ENCODE measurements at regions not wholly inside any gene's neighbourhood (a gene's known extent, or its start where the extent isn't known, plus 50 kb on each side); places are given as distances from the start of the nearest gene placed in this dataset.

DNA sequence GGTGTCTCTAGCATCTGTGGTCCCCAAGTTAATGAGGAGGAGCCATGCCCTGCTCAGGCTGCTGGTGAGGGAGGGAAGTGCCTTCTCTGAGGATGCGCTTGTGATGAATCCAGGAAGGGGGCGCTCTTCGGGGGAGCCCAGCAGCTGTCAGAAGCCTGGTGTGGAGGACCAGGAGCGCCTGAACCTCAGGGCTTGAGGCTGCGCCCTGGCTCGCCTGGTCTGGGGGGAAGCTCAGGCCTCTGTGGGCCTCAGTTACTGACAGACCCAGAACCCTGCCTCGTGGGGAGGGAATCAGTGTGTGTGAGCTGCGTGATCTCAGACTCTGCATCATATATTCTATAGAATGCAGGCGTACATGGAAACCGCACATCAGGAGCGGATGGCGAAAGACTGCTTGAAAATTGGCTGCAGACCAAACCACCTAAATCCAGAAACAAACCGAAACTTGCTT is 126.1 kb downstream of the SEC14L1 start:
- DNase-seq (ENCODE audit: low read depth, low spot score), result no peak

DNA sequence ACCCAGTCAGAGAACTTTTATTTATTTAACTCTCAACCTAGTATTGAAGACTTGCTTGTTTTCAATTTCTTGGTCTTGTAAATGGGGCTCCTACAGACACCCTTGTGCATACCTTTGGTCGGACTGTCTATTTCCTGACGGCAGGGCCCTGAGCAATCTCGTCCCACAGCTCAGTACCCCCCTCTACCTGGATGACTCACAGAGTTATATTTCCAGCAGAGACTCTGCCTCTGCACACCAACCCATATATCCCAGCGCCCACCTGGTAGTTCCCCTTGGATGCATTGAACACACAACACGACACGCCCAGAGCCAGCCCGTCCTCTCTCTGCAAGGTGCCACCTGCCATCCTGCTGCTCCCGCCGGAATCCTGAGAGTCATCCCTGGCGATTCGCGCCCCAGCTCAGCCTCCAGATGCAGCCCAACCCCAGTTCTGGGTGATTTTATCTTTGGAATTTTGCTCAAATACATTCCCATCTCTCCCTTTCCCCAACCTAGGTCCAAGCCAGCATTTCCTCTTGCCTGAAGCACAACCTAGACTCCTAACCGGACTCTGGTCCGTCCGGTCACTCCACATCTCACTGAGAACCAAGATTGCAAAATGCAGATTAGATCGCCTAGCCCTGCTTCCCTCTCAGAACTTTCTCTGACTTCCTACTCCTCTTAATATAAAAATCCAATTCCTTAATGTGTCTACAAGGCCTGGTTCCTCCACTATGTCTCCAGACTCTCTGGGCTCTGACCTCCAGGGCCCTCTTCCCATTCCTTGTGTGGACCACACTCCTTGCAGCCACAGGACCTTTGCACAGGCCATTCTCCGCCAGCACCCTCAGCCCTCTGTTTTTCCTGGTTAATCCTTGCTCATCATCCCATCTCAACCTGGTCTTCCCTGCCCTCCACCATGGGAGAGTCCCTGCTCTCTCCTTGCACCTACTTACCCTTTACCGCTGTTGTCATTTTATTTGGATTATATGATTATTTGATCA is 129.2 kb downstream of the SEC14L1 start:
- no peak for DNase-seq (ENCODE audit: low read depth, low spot score)

DNA sequence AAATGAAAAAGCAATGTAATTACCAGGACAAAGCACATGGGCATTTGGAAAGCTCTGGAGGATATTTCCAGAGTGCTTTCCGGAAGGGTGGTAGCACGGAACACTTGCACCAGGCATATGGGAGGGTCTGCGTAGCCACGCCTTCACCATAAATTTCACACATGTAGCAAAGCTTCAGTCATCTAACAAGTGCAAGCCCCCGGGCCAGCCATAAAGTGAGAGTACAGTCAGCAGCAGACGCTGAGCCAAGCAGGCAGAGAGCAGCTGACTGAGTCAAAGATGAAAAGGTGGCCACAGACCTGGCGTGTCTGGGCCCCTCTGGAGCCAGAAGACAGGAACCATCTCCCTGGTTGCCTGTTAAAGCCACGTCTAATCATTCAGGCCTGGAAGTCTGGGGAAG is 130.6 kb downstream of the SEC14L1 start:
- no peak for DNase-seq (ENCODE audit: low read depth, low spot score)

DNA sequence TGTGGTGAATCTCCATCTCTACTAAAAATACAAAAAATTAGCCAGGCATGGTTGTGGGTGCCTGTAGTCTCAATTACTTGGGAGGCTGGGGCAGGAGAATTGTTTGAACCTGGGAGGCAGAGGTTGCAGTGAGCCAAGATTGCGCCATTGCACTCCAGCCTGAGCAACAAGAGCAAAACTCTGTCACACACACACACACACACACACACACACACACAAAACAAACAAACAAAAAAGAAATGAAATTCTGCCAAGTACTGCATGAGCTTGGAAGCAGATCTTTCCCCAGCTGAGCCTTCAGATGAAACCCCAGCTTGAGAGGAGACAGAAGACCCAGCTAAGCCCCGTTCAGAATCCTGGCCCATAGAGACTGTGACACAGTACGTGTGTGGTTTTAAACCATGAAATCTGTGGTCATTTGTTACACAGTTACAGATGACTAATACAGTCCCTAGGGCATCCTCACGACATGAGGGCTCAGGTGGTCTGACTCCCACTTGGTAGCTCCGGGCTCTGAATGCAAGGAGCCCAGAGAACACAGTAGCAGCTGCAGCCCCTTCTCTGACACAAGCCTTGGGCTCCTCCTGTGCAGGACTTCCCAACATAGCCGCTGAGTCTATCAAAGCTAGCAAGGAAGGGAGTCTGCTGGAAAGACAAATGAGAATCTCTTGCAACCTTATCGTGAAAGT is 132.8 kb downstream of the SEC14L1 start:
- DNase-seq (ENCODE audit: low read depth, low spot score), result no peak

DNA sequence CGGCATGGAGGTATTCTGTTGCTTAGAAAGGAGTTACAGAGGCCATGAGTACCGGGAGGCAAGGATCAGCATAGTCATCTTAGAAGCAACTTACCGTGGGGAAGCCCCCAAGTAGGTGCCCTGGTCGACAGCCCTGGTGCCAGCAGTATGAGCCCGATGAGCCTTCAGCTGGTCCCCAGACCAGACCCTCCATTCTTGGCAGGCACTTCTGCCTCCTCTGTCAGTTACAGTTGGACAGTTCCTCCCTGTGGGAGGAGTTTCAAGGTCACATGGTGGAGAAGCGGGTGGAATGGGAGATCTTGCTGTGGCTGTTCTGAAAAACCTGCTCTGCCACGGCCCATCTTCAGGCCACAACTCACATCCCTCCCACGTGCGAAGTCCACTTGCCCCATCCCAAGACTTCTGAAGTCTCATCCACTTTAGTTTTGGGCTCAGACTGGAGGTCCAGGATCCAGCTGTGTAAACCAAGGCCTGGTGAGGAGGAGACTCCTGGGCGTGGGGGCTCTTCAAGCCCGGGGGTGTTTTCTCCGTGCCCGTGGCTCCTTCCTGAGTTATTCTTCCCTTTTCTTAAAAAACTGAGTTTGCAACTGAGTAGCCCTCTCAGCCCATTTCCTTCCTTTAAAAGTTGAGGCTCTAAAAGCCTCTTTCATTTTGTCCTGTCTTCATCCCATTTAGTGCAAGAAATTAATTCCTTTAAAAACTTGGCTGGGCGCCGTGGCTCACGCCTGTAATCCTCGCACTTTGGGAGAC is 133.5 kb downstream of the SEC14L1 start:
- no peak for DNase-seq (ENCODE audit: low read depth, low spot score)

DNA sequence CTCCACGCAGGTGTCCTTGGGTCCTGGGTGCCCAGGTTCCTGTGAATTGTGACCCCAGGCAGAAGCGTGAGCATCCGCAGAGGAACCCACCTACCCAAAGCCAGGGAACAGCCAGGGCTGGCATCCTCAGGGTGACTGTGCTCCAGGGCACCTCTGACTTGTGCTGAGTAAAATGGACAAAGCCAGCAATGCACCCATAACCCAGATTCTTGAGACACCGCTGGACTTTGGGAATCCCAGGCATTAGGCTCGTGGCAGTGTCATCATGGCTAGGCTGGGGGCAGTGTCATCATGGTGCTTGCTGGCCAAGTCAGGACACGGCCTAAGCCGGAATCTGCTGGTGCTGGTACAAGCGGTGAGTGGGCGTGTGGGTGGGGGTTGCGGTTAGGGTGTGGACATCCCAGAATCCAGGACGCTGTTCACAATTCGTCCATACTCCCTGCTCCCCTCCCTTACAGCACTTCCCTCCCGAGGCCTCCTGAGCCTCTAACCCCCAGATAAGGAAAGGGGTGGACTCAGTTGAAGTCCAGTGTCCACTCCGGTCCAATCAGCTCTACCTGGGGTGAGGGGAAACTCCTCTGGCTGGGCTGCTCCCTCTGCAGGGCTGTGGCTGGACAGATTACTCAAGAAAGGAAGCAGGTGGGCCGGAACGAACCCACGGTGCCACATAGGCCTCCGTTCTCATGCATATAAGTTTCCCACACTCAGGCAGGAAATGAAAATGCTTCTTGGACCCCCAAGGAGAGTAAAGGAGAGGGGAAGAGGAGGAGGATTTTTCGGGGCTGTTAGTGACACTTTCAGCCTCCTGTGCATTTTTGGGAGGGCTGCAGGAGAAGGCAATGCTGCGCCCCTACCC is 138.9 kb downstream of the SEC14L1 start:
- no peak for DNase-seq (ENCODE audit: low read depth, low spot score)

DNA sequence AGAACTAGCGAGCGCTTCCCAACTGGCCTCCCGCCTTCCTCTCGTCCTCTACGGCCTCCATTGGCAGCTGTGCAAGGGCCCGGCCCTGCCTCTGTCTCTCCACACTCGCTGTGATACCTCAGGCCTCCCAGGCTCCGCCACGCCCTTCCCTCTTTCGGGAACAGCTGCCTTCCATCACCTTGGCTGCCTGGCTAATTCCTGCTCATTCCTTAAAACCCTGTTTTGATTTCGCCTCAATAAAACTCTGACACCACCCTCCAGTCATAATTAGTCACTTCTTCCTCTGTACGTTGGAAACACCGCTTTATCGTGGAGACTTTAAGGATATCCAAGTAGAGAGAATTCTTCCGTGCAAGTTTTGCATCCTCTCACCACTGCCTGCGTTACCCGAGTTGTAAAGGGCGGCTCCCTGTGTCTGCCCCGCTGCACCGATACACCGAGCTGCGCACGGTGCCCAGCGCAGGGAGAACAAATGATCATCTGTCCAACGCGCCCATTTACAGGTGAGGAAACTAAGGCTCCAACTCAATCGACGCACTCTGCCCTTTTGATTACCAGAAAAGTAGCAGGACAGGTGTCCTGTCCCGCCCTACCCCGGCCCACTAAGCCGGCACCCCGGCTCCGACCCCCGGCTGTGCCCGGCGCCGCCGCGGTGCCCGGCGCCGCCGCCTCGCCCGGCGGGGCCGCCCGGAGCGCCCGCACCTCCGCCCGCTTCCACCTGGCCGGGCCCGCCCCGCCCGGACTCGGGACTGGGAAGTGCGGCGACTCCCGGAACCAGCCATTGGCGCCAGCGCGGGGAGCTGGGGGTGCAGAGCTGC is 139.7 kb downstream of the SEC14L1 start:
- DNase-seq (ENCODE audit: low read depth, low spot score), result no peak

DNA sequence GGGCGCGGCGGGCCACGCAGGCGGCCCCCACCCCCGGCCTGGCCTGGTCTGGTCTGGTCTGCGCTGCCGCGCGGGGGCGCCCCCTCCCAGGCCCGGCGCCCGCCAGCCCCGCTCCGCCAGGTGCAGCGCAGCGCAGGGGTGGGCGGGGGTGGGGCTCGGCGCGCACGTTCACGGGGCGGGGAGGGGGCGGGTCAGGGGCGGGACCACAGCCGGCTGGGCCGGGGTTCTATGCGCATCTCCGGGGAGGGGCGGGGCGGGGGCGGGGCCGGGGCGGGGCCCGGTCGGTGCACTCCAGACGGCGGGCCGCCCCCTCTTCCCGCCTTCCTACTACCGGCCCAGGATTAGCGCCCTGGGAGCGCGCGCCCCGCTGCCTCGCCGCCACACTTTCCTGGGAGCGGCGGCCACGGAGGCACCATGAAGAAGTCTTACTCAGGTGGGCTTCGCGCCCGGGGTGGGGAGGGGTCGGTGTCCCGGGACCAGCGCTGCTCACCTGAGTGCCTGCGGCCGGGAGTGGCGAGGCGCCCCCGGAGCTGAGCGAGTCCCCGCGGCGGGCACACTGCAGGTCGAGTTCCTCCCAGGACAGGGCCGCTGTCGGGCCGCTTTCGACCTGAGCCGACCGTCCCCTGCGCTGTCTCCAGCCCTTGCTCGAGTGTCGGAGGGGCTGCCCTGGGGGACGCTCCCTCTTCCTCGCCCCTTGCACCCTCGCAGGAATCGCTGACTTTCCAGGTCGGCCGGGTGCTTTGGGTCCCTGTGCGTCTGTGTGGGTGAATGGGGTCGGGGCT is 140.5 kb downstream of the SEC14L1 start:
- no peak for DNase-seq (ENCODE audit: low read depth, low spot score)

DNA sequence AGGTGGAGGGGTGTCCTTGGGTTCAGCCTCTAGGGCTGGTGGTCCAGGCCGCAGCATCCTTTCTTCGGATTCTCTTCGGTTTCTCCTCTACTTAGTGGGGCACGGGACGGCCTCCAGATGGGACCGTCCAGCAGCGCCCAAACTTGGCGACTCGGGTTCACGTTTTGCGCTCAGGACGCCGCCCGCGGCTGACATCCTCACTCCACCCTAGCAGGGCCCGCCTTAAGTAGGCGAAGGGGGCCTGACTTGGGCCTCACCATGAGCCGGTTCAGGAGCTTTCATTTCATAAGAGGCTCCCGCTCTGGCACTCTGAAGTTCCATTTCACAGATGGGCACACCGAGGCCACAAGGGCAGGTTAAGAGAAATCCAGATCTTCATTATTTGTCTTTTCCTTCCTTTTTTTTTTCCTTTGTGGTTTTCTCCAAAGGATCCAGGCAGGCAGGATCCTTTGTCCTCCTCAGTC is 141.2 kb downstream of the SEC14L1 start:
- no peak for DNase-seq (ENCODE audit: low read depth, low spot score)

DNA sequence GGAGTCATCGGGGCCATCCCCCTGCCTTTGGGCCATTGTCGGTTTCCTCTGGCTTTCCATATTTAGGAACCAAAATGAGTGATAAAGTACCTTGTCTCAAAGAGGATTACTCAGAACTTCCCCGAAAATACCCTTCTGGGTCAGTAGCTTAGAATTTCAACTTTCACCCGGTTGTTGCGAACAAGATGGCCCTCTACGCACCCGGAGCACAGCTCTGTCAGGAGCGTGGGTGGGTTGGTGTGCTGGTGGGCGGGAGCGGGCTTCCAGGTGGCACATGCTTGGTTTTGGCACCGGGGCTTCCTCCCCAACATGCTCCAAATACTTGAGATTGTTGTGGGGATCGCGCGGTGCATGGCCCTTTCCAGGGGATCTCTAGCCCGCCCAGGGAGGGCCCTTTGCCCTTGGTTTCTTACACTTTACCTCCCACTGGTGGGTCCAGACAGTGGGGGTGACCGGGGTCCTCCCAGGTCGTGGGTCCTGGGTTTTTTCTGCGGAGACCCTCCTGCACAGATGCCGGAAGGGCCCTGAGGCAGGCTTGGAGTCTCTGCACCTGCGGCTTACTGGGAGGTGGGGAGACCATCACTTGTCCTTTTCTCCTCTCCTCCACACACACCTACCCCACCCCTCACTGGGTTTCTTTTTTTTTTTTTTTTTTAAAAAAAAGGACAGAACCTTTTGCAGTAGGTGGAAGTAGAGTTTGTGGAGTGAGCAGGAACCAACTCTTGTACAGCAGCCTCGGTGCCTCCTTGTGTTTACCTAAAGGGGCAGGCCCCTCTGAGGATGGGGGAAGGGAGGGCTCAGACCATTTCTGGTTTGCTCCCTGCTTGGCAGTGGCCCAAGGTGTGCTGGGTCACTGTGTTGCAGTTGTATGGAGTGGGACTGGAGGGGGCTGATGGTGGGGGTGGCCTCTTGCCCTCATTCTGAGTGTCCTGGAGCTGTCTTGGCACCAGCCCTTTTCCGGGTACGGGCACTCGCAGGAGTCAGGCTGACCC is 142.1 kb downstream of the SEC14L1 start:
- DNase-seq (ENCODE audit: low read depth, low spot score), result no peak

DNA sequence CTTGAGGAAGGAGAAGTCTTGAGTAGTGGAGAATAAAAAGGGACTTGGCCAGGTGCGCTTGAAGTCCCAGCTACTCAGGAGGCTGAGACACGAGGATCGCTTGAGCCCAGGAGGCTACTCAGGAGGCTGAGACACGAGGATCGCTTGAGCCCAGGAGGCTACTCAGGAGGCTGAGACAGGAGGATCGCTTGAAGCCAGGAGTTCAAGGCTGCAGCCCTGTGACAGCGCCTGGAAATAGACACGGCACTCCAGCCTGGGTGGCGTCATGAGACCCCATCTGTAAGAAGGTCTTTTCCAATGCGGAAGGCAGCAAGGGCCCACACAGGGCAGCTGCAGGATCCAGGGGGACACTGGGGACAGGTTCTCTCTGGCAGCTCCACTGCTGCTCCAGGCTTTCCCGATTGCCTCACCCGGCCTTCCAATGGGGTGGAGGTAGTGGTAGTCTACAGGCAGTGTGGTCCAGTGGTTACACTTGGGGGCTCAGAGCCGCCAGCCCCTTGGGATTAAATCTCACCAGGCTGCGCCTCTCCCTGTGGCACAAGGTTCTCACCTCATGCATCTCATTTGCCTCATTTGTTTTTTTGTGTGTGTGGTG is 143.4 kb downstream of the SEC14L1 start:
- DNase-seq (ENCODE audit: low read depth, low spot score), result no peak

DNA sequence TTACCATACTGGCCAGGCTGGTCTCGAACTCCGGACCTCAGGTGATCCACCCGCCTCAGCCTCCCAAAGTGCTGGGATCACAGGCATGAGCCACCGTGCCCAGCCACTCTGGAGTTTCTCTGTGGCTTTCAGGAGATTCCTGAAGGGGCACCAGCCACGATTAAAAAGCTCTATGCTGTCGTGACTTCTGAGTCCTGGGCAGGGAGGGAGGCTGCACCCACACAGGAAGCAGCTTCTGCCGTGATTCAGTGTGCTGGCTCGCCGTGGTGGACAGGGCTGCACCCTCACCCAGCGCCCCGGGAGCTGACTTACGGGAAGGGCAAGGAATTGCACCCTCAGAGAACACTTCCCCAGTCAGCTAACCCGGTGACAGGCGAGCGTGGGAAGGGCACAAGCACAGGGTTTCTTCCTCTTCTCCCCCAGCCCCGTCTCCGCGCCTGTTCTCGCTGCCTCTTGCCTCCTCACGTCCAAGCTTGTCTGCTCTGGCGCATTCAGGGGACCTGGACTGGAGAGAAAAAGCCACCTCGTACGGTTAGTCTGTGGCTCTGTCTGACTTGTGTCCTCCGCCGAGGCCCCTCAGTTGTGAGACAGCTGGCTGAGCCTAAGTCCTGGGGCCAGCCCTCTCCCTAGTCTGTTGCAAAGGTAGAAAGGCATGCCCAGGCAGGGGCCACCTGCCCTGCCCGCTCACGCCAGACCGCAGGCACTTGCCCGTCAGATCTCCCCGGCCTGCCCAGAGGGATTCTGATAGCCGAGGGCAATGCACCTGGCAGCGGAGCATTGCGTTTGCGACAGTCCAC is 145.0 kb downstream of the SEC14L1 start:
- DNase-seq (ENCODE audit: low read depth, low spot score), result no peak

DNA sequence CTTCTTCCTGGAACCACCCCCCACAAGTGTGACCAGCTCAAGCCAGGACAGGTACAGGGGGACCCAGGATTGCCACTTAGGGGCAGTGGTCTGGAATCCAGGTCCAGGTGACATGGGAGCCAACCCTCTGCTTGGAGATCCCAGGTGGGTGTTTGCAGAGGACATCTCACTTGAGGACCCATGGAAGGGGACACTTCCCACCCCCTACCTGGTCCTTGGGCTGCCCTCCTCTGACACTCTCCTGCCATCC is 145.5 kb downstream of the SEC14L1 start:
- DNase-seq (ENCODE audit: low read depth, low spot score), result no peak

DNA sequence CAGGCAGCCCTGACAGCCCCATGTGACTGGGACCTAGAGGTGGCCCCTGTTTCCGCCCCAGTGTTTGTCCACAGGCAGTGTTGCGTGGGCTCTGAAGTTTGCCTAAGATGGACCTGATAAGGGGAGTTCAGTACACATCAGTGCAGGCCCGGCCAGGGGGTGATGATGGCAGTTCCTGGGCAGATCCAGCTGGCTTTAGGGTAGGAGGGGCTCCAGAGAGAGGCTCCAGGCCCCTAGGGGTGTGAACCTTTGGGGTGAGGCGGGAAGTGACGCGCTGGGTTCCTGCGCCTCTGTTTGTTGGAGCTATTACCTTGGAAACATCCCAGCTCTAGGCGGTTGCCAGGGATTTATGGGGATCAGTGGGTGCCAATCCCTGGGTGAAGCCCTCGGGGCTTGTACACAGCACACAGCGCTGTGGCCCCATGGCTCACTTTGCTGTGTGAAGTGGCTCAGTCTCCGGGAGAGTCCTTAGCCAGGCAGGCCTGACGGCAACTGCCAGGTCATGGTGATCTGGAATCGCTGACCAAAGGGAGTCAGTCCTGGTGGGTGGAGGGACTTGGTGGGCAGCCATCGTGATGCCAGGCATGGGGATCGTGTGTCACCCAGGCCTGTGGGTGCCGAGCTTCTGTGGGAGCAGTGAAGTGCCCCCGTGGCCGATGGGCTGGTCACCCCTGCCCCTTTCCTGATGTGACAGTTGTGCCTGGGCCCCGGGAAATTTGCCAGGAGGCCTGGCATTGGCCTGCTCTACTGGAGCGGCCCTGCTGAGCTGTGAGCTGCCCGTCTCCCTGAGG is 146.1 kb downstream of the SEC14L1 start:
- no peak for DNase-seq (ENCODE audit: low read depth, low spot score)

DNA sequence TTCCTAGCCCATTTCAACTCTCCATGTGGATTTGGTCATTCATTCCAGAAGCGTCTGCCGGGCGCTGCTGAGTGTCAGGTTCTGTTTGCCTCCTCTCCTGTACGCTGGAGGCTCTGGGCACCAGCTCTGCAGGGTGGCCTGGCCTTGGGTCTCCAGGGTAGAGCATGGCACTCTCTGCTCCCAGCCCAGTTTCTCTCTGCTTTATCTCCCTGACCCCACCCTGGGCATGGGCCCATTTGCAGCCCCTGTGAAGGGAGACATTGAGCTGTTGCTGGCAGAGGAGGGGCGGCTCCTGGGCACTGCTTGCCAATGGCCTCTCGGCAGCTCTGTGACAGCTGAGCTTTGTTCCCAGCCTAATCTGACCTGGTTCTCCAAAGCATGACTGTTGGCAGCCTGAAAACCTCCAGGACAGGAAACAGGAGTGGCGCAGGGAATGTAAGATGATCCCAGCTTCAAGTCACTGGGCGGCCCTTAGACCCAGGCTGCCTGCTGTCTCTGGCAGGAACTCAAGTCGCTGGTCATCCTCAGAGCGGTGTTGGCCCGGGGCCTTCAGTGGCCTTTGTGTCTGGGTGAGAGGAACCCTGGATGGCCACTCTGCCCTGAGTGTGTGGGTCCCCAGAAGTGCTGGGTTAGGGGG is 146.8 kb downstream of the SEC14L1 start:
- DNase-seq (ENCODE audit: low read depth, low spot score), result no peak

DNA sequence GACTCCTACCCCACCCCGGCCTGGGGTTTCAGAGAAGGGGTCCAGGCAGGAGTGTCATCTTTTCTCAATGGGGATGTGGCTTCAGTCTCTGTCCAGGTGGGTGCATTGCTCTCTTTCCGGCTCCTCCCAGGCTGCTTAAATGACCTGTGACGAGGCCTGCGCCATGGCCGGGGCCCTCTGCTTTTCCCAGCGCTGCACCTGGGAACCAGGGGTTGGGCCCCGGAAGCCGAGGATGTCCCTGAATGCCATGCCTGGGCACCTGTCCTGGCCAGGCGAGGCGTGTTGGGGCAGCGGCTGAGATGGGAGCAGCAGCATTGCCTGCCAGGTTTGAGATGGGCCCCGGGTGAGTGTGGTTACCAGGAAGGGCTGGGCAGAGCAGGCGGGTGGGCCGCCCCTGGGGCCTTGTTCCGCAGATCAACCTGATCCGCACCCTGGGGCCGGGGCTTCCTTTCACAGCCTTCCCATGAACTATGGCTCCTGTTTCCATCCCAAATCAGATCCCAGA is 147.4 kb downstream of the SEC14L1 start:
- DNase-seq (ENCODE audit: low read depth, low spot score), result no peak
